ENCODE measurements at regions not wholly inside any gene's neighbourhood (a gene's known extent, or its start where the extent isn't known, plus 50 kb on each side); places are given as distances from the start of the nearest gene placed in this dataset.
A peak's percentile ranks its signal among the peaks of the same experiment; 100 is the strongest.

DNA sequence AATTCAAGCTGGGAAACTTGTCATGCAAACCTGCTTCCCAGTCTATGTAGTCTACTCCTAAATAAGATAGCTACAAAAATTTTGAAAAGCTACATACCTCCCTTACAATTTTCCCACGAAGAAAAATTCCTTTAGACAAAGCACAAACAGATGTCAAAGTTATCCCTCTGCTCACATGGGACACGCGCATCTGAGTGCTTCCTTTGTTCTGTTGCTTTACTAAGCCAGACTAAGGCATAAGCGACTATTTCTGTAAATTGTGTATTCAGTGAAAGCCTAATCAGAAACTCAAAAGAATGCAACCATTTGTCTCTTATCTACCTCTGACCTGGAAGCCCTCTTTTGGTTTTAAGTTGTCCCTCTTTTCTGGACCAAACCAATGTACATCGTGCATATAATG is 583.7 kb upstream of the B3GAT1 start:
- no peaks in the 10 kb centered on the region for H3K23me2 ChIP-seq (ENCODE audit: low read depth, low read length)
- H2AFZ ChIP-seq (ENCODE audit: low read length): no peak overlapping the region
- POLR2A ChIA-PET (ENCODE audit: partially characterized antibody): interaction anchor here (0.8 kb wide), 1 partner anchor 8 kb away, joined by 3 read pairs; no protein-coding TSS in a partner anchor
- TF ChIP-seq KDM1A (IDR thresholded peaks at IDR 0.05; ENCODE audit: borderline replicate concordance, low read length) (no peak), RNF2 (IDR thresholded peaks at IDR 0.05; ENCODE audit: borderline replicate concordance, low read depth, low read length, missing control alignments, poor library complexity, severe bottlenecking) (no peak), BACH1 (IDR thresholded peaks at IDR 0.05; ENCODE audit: low read length) (no peak), TAF1 (IDR thresholded peaks at IDR 0.05; ENCODE audit: low read depth, low read length) (no peak), RAD21 (IDR thresholded peaks at IDR 0.05 in 1 of 2, conservative IDR thresholded peaks at IDR 0.05 in 1 of 2; ENCODE audit: low read depth in 2 of 2, low read length in 2 of 2) (no peak), NANOG (IDR thresholded peaks at IDR 0.05; ENCODE audit: insufficient read depth, low read depth, low read length, poor library complexity, severe bottlenecking) (no peak), EGR1 (IDR thresholded peaks at IDR 0.05; ENCODE audit: borderline replicate concordance, low read depth, low read length) (no peak), YY1 (IDR thresholded peaks at IDR 0.05; ENCODE audit: low read depth, low read length) (no peak), SP4 (IDR thresholded peaks at IDR 0.05; ENCODE audit: low read length) (no peak), CTBP2 (IDR thresholded peaks at IDR 0.05; ENCODE audit: borderline replicate concordance, insufficient read depth, insufficient read length, low read length) (no peak)
- TF ChIP-seq, protein P1, sequence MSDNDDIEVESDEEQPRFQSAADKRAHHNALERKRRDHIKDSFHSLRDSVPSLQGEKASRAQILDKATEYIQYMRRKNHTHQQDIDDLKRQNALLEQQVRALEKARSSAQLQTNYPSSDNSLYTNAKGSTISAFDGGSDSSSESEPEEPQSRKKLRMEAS (IDR thresholded peaks at IDR 0.05): no peak; the same call in 1 of the 2 replicates
- peak overlapping the region; percentile 51 for H2BK20ac ChIP-seq (ENCODE audit: low read length)
- peak overlapping the region; percentile 70; the same call in 1 of the 2 replicates for H2BK12ac ChIP-seq (ENCODE audit: low read depth, low read length)
- H3K4me3 ChIP-seq (ENCODE audit: extremely low read depth in 1 of 4, insufficient read depth in 2 of 4, low read depth in 3 of 4, low read length in 4 of 4): no peak overlapping the region
- CTCF ChIA-PET (ENCODE audit: partially characterized antibody): interaction anchor here (0.6 to 1.3 kb wide), 5 partner anchors 23 to 269 kb away, joined by 3 to 4 read pairs (median 3); no protein-coding TSS in a partner anchor
- no peak overlapping the region for H3K9ac ChIP-seq (replicated peaks in 1 of 4; ENCODE audit: extremely low read depth in 1 of 4, low read depth in 3 of 4, low read length in 3 of 4)
- WGBS, 2 experiments (ENCODE audit: extremely low coverage in 1 of 2, insufficient coverage in 1 of 2, insufficient read length in 1 of 2, insufficient replicate concordance in 2 of 2, low coverage in 1 of 2, low lambda C conversion rate in 2 of 2, missing lambda C conversion rate in 1 of 2): 50% methylated on average over 5 of the region's 5 CpGs; no CpG with 5 or more reads in 1 of the 2 experiments
- no peak for DNase-seq (ENCODE audit: low read depth in 1 of 2, low spot score in 2 of 2)
- no peaks in the 10 kb centered on the region for H3K79me1 ChIP-seq (ENCODE audit: low read depth, low read length)
- no peak for FAIRE-seq
- H3K27ac ChIP-seq (ENCODE audit: low read depth, low read length): no peak overlapping the region
- H3K9me3 ChIP-seq (ENCODE audit: insufficient read depth in 2 of 2, low read depth in 1 of 2, low read length in 1 of 2): no peaks in the 10 kb centered on the region
- peak overlapping the region; percentile 95 for H4K91ac ChIP-seq (replicated peaks; ENCODE audit: insufficient read length, low read length)
- no peaks in the 10 kb centered on the region for H3K36me3 ChIP-seq (ENCODE audit: control insufficient read depth in 2 of 4, insufficient read depth in 4 of 4, low read length in 3 of 4)
- no peak overlapping the region for H4K5ac ChIP-seq (ENCODE audit: insufficient read length, low read depth, low read length)
- H3K4me1 ChIP-seq (replicated peaks in 1 of 4; ENCODE audit: control insufficient read depth in 3 of 4, insufficient read depth in 4 of 4, low read length in 3 of 4): peaks cover 10 to 32% (median 27%) of the 10 kb centered on the region in 4 experiments; a peak in 5 of 7 replicates
- H3K79me2 ChIP-seq (ENCODE audit: control insufficient read depth in 1 of 2, insufficient read depth in 2 of 2, low read length in 2 of 2): no peaks in the 10 kb centered on the region
- no peak overlapping the region for H3K14ac ChIP-seq (ENCODE audit: insufficient read length)
- peak overlapping the region; percentile 60; the same call in 1 of the 2 replicates for H2AK5ac ChIP-seq (ENCODE audit: low read depth, low read length)
- H3K23ac ChIP-seq (ENCODE audit: insufficient read length): no peak overlapping the region
- H2BK5ac ChIP-seq (ENCODE audit: low read depth, low read length): peak overlapping the region; percentile 88; the same call in 1 of the 2 replicates
- H3K4me2 ChIP-seq (ENCODE audit: insufficient read depth in 1 of 2, low read depth in 2 of 2, low read length in 2 of 2): peak overlapping the region in 1 of 2 experiments; percentile 71; a peak in 1 of 4 replicates
- H2BK120ac ChIP-seq (replicated peaks; ENCODE audit: low read depth, low read length): peak overlapping the region; percentile 93
- H4K8ac ChIP-seq (ENCODE audit: extremely low read depth, insufficient read depth, low read length): no peak overlapping the region
- H3K27me3 ChIP-seq (replicated peaks in 1 of 4; ENCODE audit: control insufficient read depth in 3 of 4, extremely low read depth in 1 of 4, insufficient read depth in 3 of 4, low read length in 3 of 4): no peaks in the 10 kb centered on the region
- H3K56ac ChIP-seq (replicated peaks; ENCODE audit: insufficient read length, low read depth, low read length): no peak overlapping the region
- peak overlapping the region; percentile 71; the same call in 1 of the 2 replicates for H3K18ac ChIP-seq (ENCODE audit: extremely low read depth, low read length)
- no peaks in the 10 kb centered on the region for H4K20me1 ChIP-seq (replicated peaks in 1 of 2; ENCODE audit: control insufficient read depth in 1 of 2, insufficient read depth in 2 of 2, low read length in 2 of 2)
- H3K4ac ChIP-seq (replicated peaks; ENCODE audit: insufficient read length, low read depth, low read length): no peak overlapping the region
- H2BK15ac ChIP-seq (ENCODE audit: low read length): no peak overlapping the region
